ENCODE measurements at regions not wholly inside any gene's neighbourhood (a gene's known extent, or its start where the extent isn't known, plus 50 kb on each side); places are given as distances from the start of the nearest gene placed in this dataset.
"Not testable (repeated sequence)": the region's sequence is repeated elsewhere in the genome, so short reads cannot be mapped to it uniquely, and the experiment has no call there.

DNA sequence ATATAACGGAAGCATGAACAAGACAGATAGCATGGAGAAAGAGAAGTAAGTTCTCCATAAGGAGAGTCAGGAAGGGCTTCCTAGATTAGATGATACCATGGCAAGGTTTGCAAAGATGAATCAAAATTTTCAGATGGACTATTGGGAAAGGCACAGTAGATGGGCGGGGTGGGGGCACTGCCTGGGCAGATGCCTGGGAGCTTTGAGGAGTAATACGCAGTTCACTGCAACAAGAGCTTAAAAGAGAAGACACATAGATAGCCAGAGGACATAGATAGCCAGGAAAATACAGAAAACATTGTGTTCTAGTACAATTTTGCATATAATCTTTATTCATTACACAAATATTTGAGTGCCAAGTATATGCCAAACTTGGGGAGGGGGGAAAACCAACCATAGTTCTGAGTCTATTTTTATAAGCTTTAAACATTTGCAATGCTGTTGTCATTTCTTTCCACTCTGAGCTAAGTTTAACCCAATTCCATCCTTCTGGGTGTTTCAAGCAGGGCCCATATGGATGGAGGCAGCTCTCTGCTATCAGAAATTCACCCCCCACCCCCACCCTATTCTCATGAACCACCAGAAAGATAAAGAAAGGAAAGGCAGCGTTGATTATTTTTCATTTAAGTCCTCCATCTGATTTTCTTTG lies 120.6 kb downstream of the NUF2 start:
- Mint-ChIP-seq H3K36me3 (ENCODE audit: low read depth) (no peaks in the 10 kb centered on the region), H3K27ac (no peak overlapping the region), H3K9me3 (ENCODE audit: insufficient read depth) (no peaks in the 10 kb centered on the region), H3K4me3 (no peak overlapping the region), H3K27me3 (ENCODE audit: low read depth) (peaks cover 4% of the 10 kb centered on the region), H3K4me1 (ENCODE audit: low read depth) (no peaks in the 10 kb centered on the region)
- DNase-seq (no peak), ATAC-seq (no peak)
- CTCF ChIA-PET, result no interaction called here
- POLR2A ChIA-PET, result no interaction called here

DNA sequence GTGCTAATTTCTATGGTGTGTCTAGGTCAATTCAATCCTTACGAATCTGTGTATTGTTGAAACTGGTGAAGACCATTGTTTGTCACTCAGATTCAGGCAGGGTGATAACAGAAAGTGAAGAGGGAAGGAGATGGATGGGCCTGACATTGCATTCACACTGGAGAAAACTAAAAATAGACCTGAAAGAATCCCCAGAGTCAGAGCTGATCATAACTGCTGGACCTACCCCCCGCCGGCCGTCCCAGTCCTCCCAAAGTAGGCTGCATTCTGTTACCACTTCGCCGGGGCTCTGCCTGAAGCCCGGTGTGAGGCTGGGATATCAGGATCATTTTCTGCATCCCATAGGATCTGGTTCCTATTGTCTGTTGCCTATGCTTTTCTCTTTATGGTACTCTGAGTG lies 121.1 kb downstream of the NUF2 start:
- no peak for ATAC-seq
- Mint-ChIP-seq H3K4me1 (ENCODE audit: low read depth) (no peaks in the 10 kb centered on the region), H3K9me3 (ENCODE audit: insufficient read depth) (no peaks in the 10 kb centered on the region), H3K36me3 (ENCODE audit: low read depth) (no peaks in the 10 kb centered on the region), H3K27me3 (ENCODE audit: low read depth) (peaks cover 2% of the 10 kb centered on the region), H3K4me3 (no peak overlapping the region), H3K27ac (no peak overlapping the region)
- DNase-seq, result no peak
- POLR2A ChIA-PET, result no interaction called here
- CTCF ChIA-PET, result no interaction called here

- DNase-seq, result no peak
- Mint-ChIP-seq H3K4me1 (ENCODE audit: low read depth) (no peaks in the 10 kb centered on the region), H3K27me3 (ENCODE audit: low read depth) (no peaks in the 10 kb centered on the region), H3K9me3 (ENCODE audit: insufficient read depth) (no peaks in the 10 kb centered on the region), H3K27ac (no peak overlapping the region), H3K36me3 (ENCODE audit: low read depth) (no peaks in the 10 kb centered on the region), H3K4me3 (no peak overlapping the region)
- ATAC-seq, result no peak
- POLR2A ChIA-PET, result no interaction called here
- CTCF ChIA-PET, result no interaction called here
Measured at GRCh38 chr1:163443863-163444262, 122.1 kb downstream of the NUF2 start.

- no peak overlapping the region for H3K27ac Mint-ChIP-seq
- no peaks in the 10 kb centered on the region for H3K4me1 Mint-ChIP-seq (ENCODE audit: low read depth)
- POLR2A ChIA-PET, result no interaction called here
- DNase-seq (no peak), ATAC-seq (no peak)
- no peaks in the 10 kb centered on the region for H3K9me3 Mint-ChIP-seq (ENCODE audit: insufficient read depth)
- CTCF ChIA-PET, result no interaction called here
- no peaks in the 10 kb centered on the region for H3K36me3 Mint-ChIP-seq (ENCODE audit: low read depth)
- H3K4me3 Mint-ChIP-seq, result no peak overlapping the region
- H3K27me3 Mint-ChIP-seq (ENCODE audit: low read depth), result no peaks in the 10 kb centered on the region
Measured at GRCh38 chr1:163444665-163445064, 122.9 kb downstream of the NUF2 start.

GRCh38 chr1:163450986-163451385 lies 129.2 kb downstream of the NUF2 start:
- no peak for ATAC-seq
- Mint-ChIP-seq H3K27me3 (ENCODE audit: low read depth) (peaks cover 2% of the 10 kb centered on the region), H3K27ac (no peak overlapping the region), H3K36me3 (ENCODE audit: low read depth) (no peaks in the 10 kb centered on the region), H3K4me1 (ENCODE audit: low read depth) (no peaks in the 10 kb centered on the region), H3K9me3 (ENCODE audit: insufficient read depth) (no peaks in the 10 kb centered on the region), H3K4me3 (no peak overlapping the region)
- no peak for DNase-seq
- ChIA-PET POLR2A (no interaction called here), CTCF (no interaction called here)

GRCh38 chr1:163459539-163459938 lies 137.8 kb downstream of the NUF2 start:
- Mint-ChIP-seq H3K4me1 (ENCODE audit: low read depth) (no peaks in the 10 kb centered on the region), H3K9me3 (ENCODE audit: insufficient read depth) (no peaks in the 10 kb centered on the region), H3K27ac (no peak overlapping the region), H3K4me3 (no peak overlapping the region), H3K36me3 (ENCODE audit: low read depth) (no peaks in the 10 kb centered on the region), H3K27me3 (ENCODE audit: low read depth) (no peaks in the 10 kb centered on the region)
- no peak for DNase-seq
- CTCF ChIA-PET, result interaction anchor here (0.9 kb wide), 1 partner anchor 101 kb away, joined by 3 read pairs; no protein-coding TSS in a partner anchor
- ATAC-seq, result no peak
- POLR2A ChIA-PET, result no interaction called here

DNA sequence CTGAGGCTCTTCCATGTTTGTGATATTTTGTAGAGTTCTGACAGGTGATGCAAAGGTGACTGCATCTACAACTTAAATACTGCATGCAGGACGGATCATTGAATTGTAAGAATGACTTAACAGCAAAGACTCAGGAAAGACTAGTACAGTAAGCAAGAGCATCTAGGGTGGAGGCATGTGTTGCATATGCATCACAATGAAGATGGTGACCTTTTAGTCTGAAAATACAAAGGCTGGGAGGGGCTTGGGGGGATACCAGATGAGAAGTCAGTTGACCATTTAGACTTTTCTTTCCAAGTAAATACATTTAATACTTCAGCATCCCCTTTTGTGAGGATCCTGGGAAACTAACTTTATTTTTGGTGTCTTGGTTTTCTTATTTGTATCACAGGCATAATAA lies 145.5 kb downstream of the NUF2 start:
- Mint-ChIP-seq H3K27ac (no peak overlapping the region), H3K36me3 (ENCODE audit: low read depth) (no peaks in the 10 kb centered on the region), H3K9me3 (ENCODE audit: insufficient read depth) (no peaks in the 10 kb centered on the region), H3K4me1 (ENCODE audit: low read depth) (no peaks in the 10 kb centered on the region), H3K27me3 (ENCODE audit: low read depth) (no peaks in the 10 kb centered on the region), H3K4me3 (no peak overlapping the region)
- no peak for ATAC-seq
- DNase-seq, result no peak
- ChIA-PET CTCF (no interaction called here), POLR2A (no interaction called here)

- no peak for ATAC-seq
Measured at GRCh38 chr1:163471779-163472650, 150.3 kb downstream of the NUF2 start.

DNA sequence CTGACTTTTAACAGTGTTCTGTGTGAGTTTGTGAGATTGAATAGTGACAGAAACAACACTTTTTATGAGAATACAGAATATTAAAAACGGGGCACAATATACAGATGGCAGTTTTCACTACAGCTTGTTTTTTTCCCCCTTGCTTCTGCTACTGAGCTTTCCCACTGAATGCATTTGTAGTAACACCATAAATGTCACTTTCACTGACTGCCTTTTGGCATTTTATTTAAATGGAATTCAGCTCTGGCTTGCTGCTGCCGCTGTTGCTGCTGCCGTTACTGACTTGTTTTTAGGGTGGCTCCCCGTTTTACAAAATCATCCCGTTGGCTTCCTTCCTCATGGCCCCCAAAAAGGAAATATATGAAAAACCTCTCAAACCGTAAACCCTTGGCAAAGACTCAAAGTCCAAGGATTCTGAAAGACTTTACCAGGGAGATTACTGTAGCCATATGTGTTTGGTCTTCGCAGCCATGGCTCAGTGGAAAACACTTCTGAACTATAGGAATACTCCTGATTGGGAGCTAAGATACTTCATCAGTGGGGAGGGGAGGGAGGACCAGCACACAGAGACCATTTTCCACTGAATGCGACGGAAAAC lies 151.0 kb downstream of the NUF2 start:
- Mint-ChIP-seq H3K27me3 (ENCODE audit: low read depth) (no peaks in the 10 kb centered on the region), H3K4me1 (ENCODE audit: low read depth) (no peaks in the 10 kb centered on the region), H3K27ac (no peak overlapping the region), H3K36me3 (ENCODE audit: low read depth) (no peaks in the 10 kb centered on the region), H3K9me3 (ENCODE audit: insufficient read depth) (no peaks in the 10 kb centered on the region), H3K4me3 (no peak overlapping the region)
- no peak for ATAC-seq
- no peak for DNase-seq
- ChIA-PET POLR2A (no interaction called here), CTCF (no interaction called here)

More at GRCh38 chr1:163471779-163472650, 150.3 kb downstream of the NUF2 start:
- DNase-seq, result no peak
- no peaks in the 10 kb centered on the region for H3K4me1 Mint-ChIP-seq (ENCODE audit: low read depth)
- H3K27me3 Mint-ChIP-seq (ENCODE audit: low read depth), result no peaks in the 10 kb centered on the region
- H3K9me3 Mint-ChIP-seq (ENCODE audit: insufficient read depth), result no peaks in the 10 kb centered on the region
- no peak overlapping the region for H3K4me3 Mint-ChIP-seq
- no peak overlapping the region for H3K27ac Mint-ChIP-seq
- ChIA-PET CTCF (no interaction called here), POLR2A (no interaction called here)
- H3K36me3 Mint-ChIP-seq (ENCODE audit: low read depth), result no peaks in the 10 kb centered on the region

GRCh38 chr1:163477276-163477830 lies 155.6 kb downstream of the NUF2 start:
- peaks cover 15% of the 10 kb centered on the region for H3K9me3 Mint-ChIP-seq (ENCODE audit: insufficient read depth)
- ATAC-seq, result no peak
- H3K27ac Mint-ChIP-seq, result no peak overlapping the region
- H3K27me3 Mint-ChIP-seq (ENCODE audit: low read depth), result no peaks in the 10 kb centered on the region
- no peaks in the 10 kb centered on the region for H3K36me3 Mint-ChIP-seq (ENCODE audit: low read depth)
- DNase-seq, result no peak
- ChIA-PET POLR2A (no interaction called here), CTCF (no interaction called here)
- H3K4me1 Mint-ChIP-seq (ENCODE audit: low read depth), result no peaks in the 10 kb centered on the region
- H3K4me3 Mint-ChIP-seq, result no peak overlapping the region

DNA sequence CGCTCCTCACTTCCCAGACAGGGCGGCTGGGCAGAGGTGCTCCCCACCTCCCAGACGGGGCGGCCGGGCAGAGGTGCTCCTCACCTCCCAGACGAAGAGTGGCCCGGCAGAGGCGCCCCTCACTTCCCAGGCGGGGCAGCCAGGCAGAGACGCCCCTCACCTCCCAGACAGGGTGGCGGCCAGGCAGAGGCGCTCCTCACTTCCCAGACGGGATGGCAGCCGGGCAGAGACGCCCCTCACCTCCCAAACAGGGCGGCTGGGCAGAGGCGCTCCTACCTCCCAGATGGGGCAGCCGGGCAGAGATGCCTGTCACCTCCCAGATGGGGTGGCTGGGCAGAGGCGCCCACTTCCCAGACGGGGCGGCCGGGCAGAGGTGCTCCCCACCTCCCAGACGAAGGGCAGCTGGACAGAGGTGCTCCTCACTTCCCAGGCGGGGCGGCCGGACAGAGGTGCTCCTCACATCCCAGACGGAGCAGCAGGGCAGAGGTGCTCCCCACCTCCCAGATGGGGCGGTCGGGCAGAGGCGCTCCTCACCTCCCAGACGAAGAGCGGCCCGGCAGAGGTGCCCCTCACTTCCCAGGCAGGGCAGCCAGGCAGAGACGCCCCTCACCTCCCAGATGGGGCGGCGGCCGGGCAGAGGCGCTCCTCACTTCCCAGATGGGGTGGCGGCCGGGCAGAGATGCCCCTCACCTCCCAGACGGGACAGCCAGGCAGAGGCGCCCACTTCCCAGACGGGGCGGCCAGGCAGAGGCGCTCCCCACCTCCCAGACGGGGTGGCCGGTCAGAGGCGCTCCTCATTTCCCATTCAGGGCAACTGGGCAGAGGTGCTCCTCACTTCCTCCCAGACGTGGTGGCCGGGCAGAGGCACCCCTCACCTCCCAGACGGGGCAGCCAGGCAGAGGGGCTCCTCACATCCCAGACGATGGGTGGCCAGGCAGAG lies 176.9 kb downstream of the NUF2 start:
- POLR2A ChIA-PET, H3K4me3 Mint-ChIP-seq, ATAC-seq: not testable (repeated sequence)

More for the DNA sequence above, 176.9 kb downstream of the NUF2 start:
- H3K36me3 Mint-ChIP-seq (ENCODE audit: low read depth); CTCF ChIA-PET; H3K9me3 Mint-ChIP-seq (ENCODE audit: insufficient read depth); H3K27ac Mint-ChIP-seq; DNase-seq; H3K27me3 Mint-ChIP-seq (ENCODE audit: low read depth); H3K4me1 Mint-ChIP-seq (ENCODE audit: low read depth): not testable (repeated sequence)

All from activated CD8-positive, alpha-beta T cell treated with anti-CD3 and anti-CD28 coated beads, Interleukin-2, amount 10 ng/mL, durations not matched to agents 7 days and 5 days (primary cell).